Thymus (tissue), 11 donors: ENCODE measurements at regions not wholly inside any gene's neighbourhood (a gene's known extent, or its start where the extent isn't known, plus 50 kb on each side); places are given as distances from the start of the nearest gene placed in this dataset.
A peak's percentile ranks its signal among the peaks of the same experiment; 100 is the strongest.

Experiments used
- DNase-seq, 9 donors: peaks; one replicate each; pipeline ENCODE4 v3.0.0-alpha.2; 2013; ENCODE audit warnings: low spot score in 9 of 9, low read depth in 6 of 9, missing footprints in 1 of 9
- H3K27ac ChIP-seq, 2 donors: one replicate each; pipeline ENCODE4 v1.5.1; 2013; ENCODE audit warnings: control low read depth in 1 of 2, low read depth in 1 of 2, low read length in 1 of 2, mild to moderate bottlenecking in 1 of 2, moderate library complexity in 1 of 2
- H3K27me3 ChIP-seq, 2 donors: one replicate each; pipeline ENCODE4 v1.5.1; 2013; ENCODE audit warnings: low read length in 1 of 2; ENCODE audit not compliant: control insufficient read depth in 2 of 2, insufficient read depth in 1 of 2
- H3K36me3 ChIP-seq, 2 donors: one replicate each; pipeline ENCODE4 v1.5.1; 2013; ENCODE audit warnings: low read length in 1 of 2, mild to moderate bottlenecking in 1 of 2, moderate library complexity in 1 of 2; ENCODE audit not compliant: control insufficient read depth in 2 of 2, insufficient read depth in 2 of 2
- H3K4me1 ChIP-seq, 2 donors: one replicate each; pipeline ENCODE4 v1.5.1; 2013; ENCODE audit warnings: low read length in 2 of 2; ENCODE audit not compliant: control insufficient read depth in 2 of 2, insufficient read depth in 2 of 2
- H3K4me3 ChIP-seq, 2 donors: one replicate each; pipeline ENCODE4 v1.5.1; 2013; ENCODE audit warnings: low read length in 2 of 2, control low read depth in 1 of 2, mild to moderate bottlenecking in 1 of 2
- H3K9me3 ChIP-seq, 2 donors: one replicate each; pipeline ENCODE4 v1.5.1; 2013; ENCODE audit warnings: low read length in 1 of 2, mild to moderate bottlenecking in 1 of 2; ENCODE audit not compliant: control insufficient read depth in 2 of 2, insufficient read depth in 1 of 2
- WGBS: extraction: QIAGEN DNeasy Blood & Tissue Kit; methylation state at CpG from one replicate; pipeline ENCODE4 v1.1.7; 2013; 5-methylcytosine and 5-hydroxymethylcytosine counted together
- donor health status: healthy.

DNA sequence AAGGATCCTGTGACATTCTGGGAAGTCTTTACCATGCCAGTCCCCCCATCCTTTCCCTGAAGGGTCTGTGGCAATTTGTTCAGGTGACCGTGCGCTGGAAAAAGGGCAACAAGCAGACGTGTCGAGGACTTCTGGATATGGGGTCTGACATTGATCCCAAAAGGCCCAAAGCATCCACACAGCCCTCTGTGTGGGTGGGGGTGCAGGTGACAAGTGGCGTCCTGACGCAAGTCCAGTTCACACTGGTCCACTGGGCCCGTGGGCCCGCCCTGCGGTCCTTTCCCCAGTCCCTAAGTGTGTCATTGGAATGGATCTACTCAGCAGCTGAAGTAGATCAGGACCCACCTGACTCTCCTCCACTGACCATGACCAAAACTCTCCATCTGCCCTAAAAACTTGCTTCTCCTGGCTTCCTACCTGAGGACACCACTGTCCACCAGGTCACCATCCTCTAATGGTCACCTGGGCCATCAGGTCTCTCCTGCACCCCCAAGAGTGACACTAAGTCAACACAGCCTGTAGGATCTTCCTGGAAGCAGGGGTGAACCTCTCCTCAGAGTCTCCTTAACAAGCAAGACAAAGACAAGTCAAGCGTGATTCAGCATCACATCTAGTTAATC, 85.6 kb upstream of the SLC66A3 start:
- Histone ChIP-seq H3K4me1 (no peaks in the 10 kb centered on the region), H3K27me3 (peaks cover 0 to 6% of the 10 kb centered on the region in 2 donors), H3K36me3 (no peaks in the 10 kb centered on the region), H3K9me3 (peaks cover 0 to 5% of the 10 kb centered on the region in 2 donors), H3K27ac (no peak overlapping the region), H3K4me3 (no peak overlapping the region)
- 97% methylated on average over 10 of the region's 10 CpGs for WGBS
- DNase-seq: no peak

DNA sequence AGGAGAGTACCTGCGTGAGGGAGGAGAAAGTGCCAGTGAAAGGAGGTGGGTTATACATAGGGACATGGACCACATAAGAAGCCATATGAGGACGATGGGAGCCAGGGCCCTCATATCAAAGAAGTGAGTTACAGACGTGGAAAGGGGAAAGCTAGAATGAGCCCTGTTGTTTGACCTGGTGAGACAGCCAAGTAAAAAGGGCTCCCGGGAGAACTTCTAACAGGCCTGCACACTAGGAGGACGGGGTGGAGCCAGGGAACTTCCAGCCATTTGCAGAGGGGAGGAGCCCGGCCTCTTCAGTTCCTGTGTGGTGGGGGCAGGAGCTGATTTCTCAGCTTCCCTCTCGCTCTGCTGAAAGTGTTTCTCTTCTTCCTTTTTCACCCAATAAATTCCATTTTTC, 84.1 kb upstream of the SLC66A3 start:
- Histone ChIP-seq H3K36me3 (no peaks in the 10 kb centered on the region), H3K4me1 (no peaks in the 10 kb centered on the region), H3K27me3 (peaks cover 0 to 6% of the 10 kb centered on the region in 2 donors), H3K27ac (no peak overlapping the region), H3K4me3 (no peak overlapping the region), H3K9me3 (peaks cover 0 to 5% of the 10 kb centered on the region in 2 donors)
- DNase-seq: no peak
- 74% methylated on average over 7 of the region's 7 CpGs for WGBS

DNA sequence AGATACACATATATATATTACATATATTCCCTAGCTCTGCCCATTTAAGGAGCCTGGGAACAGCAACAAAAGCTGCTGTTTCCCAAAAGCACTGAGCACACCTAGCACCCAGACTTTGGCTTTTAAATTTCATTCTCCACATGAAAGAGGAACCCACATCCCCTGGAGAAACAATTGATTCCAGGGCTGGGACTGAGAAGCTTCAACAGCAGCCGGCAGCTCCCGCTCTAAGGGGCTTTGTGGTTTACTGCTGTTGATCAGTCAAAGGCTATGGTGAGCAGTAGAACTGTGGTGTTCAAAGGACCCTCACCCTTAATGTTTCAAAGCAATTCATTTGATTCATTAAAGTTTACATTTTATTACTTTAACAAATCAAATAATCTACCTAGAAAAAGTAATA, 83.3 kb upstream of the SLC66A3 start:
- 60% methylated on average over 2 of the region's 2 CpGs for WGBS
- peaks cover 0 to 6% of the 10 kb centered on the region in 2 donors for H3K27me3 ChIP-seq
- no peak for DNase-seq

DNA sequence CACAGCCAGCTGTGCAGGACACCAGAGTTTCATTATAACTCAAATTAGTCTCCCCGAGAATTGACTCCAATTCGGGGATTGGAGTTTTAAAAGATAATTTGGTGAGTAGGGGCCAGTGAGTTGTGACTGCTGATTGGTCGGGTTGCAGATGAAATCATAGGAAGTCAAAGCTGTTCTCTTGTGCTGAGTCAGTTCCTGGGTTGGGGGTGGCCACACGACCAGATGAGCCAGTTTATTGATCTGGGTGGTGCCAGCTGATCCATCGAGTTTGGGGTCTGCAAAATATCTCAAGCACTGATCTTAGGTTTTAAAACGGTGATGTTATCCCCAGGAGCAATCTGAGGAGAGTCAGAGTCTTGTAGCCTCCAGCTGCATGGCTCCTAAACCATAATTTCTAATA, 82.7 kb upstream of the SLC66A3 start:
- WGBS: 70% methylated on average over 6 of the region's 6 CpGs
- Histone ChIP-seq H3K4me1 (no peaks in the 10 kb centered on the region), H3K9me3 (peaks cover 0 to 5% of the 10 kb centered on the region in 2 donors), H3K27ac (no peak overlapping the region), H3K4me3 (no peak overlapping the region), H3K36me3 (no peaks in the 10 kb centered on the region), H3K27me3 (peaks cover 0 to 6% of the 10 kb centered on the region in 2 donors)
- no peak for DNase-seq

More for the DNA sequence above, 83.3 kb upstream of the SLC66A3 start:
- H3K36me3 ChIP-seq: no peaks in the 10 kb centered on the region
- H3K4me1 ChIP-seq: no peaks in the 10 kb centered on the region
- no peak overlapping the region for H3K27ac ChIP-seq
- H3K9me3 ChIP-seq: peaks cover 0 to 5% of the 10 kb centered on the region in 2 donors
- no peak overlapping the region for H3K4me3 ChIP-seq

DNA sequence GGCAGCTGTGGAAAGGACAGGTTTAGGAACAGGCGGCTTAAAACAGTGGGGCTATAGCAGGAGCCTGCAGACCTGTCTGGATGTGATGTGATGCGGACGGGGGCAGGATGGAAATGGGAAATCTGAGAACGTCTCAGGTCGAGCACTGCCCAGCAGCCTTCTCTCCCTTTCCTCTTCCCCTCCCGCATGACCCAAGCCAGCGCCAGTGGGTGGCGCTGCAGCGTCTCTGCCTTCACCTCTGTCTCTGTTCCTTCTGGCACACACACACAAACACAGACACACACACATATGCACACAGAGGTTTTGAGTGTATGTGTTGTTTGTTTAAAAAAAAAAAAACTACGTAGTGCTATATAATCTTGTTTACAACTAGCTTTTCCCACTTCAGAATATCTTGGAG, 82.0 kb upstream of the SLC66A3 start:
- no peak overlapping the region for H3K27ac ChIP-seq
- H3K9me3 ChIP-seq: peaks cover 0 to 5% of the 10 kb centered on the region in 2 donors
- H3K4me3 ChIP-seq: no peak overlapping the region
- H3K27me3 ChIP-seq: peaks cover 0 to 6% of the 10 kb centered on the region in 2 donors
- H3K36me3 ChIP-seq: no peaks in the 10 kb centered on the region
- DNase-seq: peak in 1 of 9 donors; percentile 22
- no peaks in the 10 kb centered on the region for H3K4me1 ChIP-seq
- WGBS: 22% methylated on average over 10 of the region's 10 CpGs

DNA sequence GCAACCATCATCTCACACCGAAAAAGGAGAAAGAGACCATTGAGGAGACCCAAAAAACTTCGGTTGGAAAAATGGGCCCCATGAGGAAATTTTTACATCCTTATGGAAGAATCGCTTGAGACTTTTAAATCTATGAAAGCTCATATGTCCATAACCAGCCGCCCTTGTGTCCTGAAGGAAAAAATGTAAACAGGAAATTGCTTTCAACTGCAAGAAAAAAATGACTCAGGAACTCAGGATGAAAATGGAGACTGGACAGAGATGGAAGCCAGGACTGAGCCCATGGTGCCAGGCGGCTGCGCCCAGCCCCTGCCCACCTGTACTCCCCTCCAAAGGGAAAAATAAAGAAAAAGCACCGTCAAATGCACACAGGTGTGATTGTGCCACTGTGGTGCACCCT, 81.5 kb upstream of the SLC66A3 start:
- H3K27ac ChIP-seq: no peak overlapping the region
- 87% methylated on average over 7 of the region's 7 CpGs for WGBS
- no peaks in the 10 kb centered on the region for H3K4me1 ChIP-seq
- H3K9me3 ChIP-seq: peaks cover 0 to 5% of the 10 kb centered on the region in 2 donors
- no peaks in the 10 kb centered on the region for H3K36me3 ChIP-seq
- no peak for DNase-seq
- H3K4me3 ChIP-seq: no peak overlapping the region
- H3K27me3 ChIP-seq: peaks cover 0 to 6% of the 10 kb centered on the region in 2 donors

DNA sequence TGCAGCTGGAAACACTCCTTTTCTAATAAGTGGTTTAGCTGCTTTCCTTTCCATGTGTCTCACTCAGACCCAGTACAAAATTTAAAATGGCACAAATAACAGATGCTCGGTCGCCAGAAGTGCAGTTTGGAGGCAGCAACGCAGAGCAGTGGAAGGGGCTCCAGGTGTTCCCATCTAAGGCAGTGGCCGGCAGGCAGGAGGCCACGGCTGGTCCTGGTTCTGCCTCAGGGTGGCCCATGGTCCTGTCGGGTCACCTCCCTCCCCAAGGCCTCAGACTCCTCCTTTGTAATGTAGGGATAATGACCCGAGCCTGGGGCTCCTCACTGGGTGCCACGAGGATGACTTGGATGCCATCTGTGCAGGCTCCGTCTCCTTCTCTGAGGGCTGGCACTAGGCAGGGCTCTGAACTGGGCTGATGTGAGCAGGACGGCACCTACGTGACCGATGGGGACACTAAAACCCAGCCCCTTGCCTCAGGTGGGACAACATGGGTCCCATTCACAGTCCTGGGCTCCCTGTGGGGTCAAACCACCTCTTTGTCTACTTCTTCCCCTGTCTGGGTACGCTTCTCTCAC, 80.9 kb upstream of the SLC66A3 start:
- Histone ChIP-seq H3K4me1 (no peaks in the 10 kb centered on the region), H3K4me3 (no peak overlapping the region), H3K36me3 (no peaks in the 10 kb centered on the region), H3K9me3 (peaks cover 0 to 5% of the 10 kb centered on the region in 2 donors), H3K27me3 (peaks cover 0 to 6% of the 10 kb centered on the region in 2 donors), H3K27ac (no peak overlapping the region)
- DNase-seq: no peak
- WGBS: 97% methylated on average over 13 of the region's 13 CpGs

DNA sequence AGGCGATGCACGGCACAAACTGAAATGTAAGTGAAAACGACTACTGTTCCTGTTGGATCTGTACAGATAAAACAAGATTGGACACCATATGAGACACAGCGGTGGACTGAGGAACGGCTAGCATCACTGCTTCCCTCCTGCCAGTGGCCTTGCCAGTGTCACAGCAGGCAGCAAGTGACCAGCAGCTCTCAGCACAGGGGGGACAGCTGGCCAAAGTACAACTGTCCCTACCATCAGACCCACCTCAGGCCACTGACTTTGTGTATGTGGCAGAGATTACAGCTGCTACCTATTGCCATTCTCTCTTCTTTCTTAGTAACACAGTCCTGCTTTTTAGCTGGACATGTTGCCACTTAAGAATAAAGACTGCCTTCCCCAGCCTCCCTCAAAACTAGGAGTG, 80.0 kb upstream of the SLC66A3 start:
- no peak overlapping the region for H3K4me3 ChIP-seq
- DNase-seq: no peak
- H3K9me3 ChIP-seq: peaks cover 0 to 5% of the 10 kb centered on the region in 2 donors
- WGBS: 95% methylated on average over 5 of the region's 5 CpGs
- H3K36me3 ChIP-seq: no peaks in the 10 kb centered on the region
- no peak overlapping the region for H3K27ac ChIP-seq
- peaks cover 0 to 6% of the 10 kb centered on the region in 2 donors for H3K27me3 ChIP-seq
- no peaks in the 10 kb centered on the region for H3K4me1 ChIP-seq

DNA sequence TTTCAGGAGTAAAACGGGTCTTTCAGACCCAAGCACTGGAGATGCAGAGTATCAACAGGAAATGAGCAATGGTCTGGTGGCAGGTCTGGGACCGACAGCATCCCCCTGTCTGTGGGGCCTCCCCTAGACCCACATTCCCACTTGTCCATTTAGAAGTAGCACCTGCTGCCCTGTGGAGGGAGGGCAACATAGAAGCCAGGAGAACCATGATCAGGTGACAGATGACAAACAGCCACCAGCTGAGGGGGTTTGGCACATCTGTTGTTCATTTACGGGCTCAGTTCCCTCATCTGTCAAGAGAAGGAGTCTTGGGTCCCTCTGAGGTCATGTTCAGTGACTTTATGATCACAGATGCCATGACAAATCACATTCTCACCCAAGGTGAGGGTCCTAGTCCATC, 77.9 kb upstream of the SLC66A3 start:
- Histone ChIP-seq H3K36me3 (no peaks in the 10 kb centered on the region), H3K4me3 (no peak overlapping the region), H3K27me3 (peaks cover 0 to 6% of the 10 kb centered on the region in 2 donors), H3K4me1 (no peaks in the 10 kb centered on the region), H3K27ac (no peak overlapping the region), H3K9me3 (no peaks in the 10 kb centered on the region)
- DNase-seq: no peak
- WGBS: 46% methylated on average over 3 of the region's 3 CpGs
